ENCODE measurements at regions not wholly inside any gene's neighbourhood (a gene's known extent, or its start where the extent isn't known, plus 50 kb on each side); places are given as distances from the start of the nearest gene placed in this dataset.

DNA sequence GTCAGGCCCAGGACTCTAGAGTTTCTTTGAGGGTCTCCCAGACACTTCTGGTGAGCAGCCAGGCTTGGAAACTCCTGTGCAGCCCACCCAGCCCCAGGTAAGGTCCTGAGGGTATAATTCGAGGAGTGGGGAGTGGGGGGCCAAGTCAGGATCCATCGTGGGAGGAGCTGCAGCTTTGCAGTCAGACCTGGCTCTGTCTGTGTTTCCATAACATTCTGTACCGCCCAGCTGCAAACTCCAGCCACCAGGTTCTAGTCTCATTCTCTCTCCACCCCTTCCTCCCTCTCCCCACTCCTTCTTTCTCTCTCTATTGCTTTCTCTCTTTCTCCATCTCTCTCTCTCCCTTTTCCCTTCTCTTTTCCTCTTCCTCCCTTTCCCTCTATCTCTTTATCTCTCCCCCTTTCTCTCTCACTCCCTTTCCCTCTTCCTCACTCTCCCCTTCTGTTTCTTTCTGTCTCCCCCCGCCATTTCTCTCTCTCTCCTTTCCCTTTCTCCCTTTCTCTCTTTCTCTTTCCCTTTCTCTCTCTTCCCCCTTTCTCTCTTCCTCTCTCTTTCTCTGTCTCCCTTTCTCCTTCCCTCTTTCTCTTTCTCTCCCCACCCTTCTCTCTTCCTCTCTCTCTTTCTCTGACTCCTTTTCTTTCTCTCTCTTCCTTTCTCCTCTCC is 127.2 kb downstream of the MN1 start:
- no peak for TF ChIP-seq POLR2A (IDR thresholded peaks at IDR 0.05; ENCODE audit: low read depth, low read length)
- no peak for DNase-seq (ENCODE audit: insufficient read length, low spot score)
- no peak for FAIRE-seq

DNA sequence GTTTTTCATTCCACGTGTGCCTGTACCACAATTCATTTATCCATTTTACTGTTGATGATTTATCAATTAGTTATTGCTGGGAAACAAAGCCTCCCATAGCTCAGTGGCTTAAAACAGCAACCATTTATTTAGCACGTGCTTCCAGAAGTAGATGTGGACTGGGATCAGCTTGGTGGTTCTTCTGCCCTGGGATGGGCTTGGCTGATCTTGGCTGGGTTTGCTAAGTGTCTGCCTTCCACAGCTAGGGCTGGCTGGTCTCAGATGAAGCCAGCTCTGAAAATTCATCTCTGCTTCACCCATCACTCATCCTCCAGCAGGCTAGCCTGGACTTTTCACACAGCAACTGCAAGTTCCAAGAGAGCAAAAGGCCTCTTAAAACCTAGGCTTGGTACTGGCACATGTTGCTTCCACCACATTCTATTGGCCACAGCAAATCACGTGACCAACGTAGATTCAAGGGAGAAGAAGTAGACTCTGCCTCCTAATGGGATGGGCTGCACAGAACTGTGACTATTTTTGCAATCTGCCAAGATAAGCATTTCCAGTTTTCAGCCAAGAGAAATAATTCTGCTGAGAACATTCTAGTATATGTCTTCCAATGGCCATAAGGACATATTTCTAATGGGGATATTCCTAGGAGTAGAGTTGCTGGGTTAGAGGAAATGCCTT is 124.9 kb downstream of the MN1 start:
- TF ChIP-seq POLR2A (IDR thresholded peaks at IDR 0.05; ENCODE audit: low read depth, low read length) = no peak
- FAIRE-seq = no peak
- DNase-seq (ENCODE audit: insufficient read length, low spot score) = no peak

DNA sequence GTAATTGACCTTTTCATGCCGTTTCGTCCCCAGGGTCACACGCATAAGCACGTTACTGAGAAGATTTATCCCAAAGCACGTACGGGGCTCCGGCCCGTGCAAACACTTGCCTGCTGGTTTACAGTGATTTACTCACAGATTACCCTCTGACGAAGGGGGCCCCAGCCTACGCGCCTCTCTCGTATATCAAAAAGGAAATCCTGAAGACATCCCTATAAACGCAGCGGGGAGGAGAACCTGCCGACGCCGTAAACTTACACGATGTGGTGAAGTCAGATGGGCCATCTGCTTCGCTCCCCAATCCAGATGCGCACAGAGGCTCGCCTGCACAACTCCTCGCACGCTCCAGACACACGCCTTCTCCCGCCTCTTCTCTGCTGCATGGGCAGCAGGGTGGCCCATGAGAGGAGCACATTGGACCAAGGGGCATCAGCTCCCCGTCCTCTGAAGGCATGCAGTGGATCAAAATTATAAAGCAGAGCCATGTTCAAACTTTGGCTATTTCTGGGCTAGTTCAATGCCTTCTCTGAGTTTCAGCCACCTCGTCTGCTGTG is 123.6 kb downstream of the MN1 start:
- TF ChIP-seq POLR2A (IDR thresholded peaks at IDR 0.05; ENCODE audit: low read depth, low read length) = no peak
- FAIRE-seq (no peak), DNase-seq (ENCODE audit: insufficient read length, low spot score) (no peak)

DNA sequence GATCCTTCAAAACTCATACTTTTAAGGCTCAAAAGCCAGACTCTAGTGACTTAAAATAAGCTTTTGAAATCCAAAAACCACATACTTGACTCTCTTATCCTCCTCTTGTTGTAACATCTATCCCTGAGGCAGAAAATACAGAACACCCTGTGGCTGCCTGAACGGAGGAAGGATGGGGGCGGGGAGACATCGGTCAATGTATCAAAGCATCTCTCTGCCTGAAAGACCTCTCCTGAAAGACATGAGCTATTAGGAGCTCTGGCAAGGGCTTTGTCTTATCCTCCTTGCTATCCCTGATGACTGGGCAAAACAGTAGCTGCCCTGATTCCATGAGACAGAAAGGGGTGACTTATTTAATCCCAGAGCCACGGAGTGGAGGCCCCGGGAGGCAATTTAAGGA is 122.4 kb downstream of the MN1 start:
- no peak for TF ChIP-seq POLR2A (IDR thresholded peaks at IDR 0.05; ENCODE audit: low read depth, low read length)
- no peak for FAIRE-seq
- no peak for DNase-seq (ENCODE audit: insufficient read length, low spot score)

DNA sequence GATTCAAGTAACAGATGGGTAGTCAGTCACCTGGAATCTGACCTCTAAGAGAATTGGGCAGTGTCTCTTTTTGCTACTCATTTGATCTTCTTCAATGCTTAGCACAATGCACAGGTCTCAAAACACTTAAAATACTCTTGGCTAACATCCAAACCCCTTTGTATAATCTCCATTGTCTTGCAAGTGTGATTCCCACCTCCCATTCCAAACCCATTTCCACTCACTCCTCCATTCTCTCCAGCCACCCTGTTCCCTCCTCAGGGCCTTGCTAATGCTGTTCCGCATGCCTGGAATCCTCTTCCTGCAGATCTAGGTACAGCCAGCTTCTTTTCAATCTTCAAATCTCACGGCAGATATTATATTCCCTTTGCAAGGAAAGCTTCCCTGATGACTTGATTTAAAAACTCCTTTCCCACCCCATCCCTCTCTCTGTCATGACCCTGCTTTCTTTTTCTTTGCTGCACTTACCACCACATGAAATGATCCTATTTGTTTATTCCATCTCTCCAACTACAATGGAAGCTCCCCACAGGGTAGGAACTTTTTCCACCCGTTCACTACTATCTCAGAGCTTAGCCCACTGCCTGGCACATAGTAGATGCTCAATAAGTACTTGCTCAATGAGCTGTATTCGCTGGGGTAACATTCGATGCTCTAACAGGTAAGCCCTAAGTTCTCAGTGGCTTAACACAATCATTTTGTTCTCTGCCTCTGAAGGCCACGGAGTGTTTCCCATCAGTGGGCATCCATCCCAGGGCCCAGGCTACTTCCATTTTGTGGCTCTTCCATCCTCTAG is 121.7 kb downstream of the MN1 start:
- FAIRE-seq (no peak), DNase-seq (ENCODE audit: insufficient read length, low spot score) (no peak)
- TF ChIP-seq POLR2A (IDR thresholded peaks at IDR 0.05; ENCODE audit: low read depth, low read length) = no peak

DNA sequence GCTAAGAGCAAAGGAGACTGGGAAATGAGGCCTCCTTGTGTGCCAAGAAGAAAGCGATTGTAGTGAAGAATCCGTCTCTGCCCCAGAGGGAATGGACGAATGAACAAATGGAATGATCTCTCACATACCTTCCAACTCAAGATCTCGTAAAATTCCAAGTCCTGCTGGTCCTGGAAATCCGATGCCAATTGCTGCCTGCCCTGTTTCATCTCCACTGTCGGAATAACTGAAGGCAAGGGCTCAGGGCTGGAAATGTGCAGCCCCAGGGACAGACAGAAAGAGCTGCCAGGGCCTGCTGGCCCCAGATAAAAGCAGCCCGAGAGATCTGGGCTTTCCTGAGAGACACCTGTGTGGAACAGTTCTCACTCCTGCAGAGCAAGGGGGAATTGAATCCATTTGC is 120.9 kb downstream of the MN1 start:
- DNase-seq (ENCODE audit: insufficient read length, low spot score) (no peak), FAIRE-seq (no peak)
- TF ChIP-seq POLR2A (IDR thresholded peaks at IDR 0.05; ENCODE audit: low read depth, low read length) = no peak

DNA sequence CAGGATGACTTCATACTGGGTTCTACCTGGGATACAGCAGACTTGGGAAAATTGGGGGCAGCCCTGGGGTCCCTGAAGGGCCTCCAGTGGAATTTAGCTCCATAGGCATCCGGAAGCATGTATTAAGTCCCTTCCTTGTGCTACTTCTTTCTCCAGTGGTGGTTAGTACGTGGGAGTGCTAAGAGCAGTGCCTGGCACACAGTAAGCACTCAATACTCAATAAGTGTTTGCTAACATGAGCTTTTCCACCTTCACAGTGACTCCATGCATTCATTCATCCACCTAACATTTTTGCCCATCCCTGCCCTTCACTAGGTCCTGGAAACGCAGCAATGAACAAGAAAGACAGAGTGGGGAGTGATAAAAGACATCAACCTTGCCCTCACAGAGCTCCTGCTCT is 120.5 kb downstream of the MN1 start:
- TF ChIP-seq POLR2A (IDR thresholded peaks at IDR 0.05; ENCODE audit: low read depth, low read length) = no peak
- no peak for FAIRE-seq
- DNase-seq (ENCODE audit: insufficient read length, low spot score) = no peak

DNA sequence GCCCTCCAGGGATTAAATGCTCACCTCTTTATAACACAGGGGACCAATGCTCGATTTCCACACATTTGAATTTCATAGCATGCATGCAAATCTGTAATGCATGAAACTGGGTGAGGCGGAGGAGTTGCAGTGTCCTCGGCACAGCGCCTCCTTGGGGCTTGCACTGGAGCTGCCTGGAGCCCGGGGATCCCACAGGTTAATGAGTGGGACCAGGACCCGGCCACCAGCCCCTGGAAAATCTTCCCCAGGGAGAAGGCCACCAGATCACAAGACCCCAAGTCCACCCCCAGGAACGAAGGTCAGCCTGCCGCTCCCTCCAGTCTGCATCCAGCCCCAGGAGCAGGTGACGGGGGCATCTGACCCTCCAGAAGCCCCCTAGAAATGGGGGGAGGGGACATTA is 119.1 kb downstream of the MN1 start:
- FAIRE-seq (no peak), DNase-seq (ENCODE audit: insufficient read length, low spot score) (no peak)

DNA sequence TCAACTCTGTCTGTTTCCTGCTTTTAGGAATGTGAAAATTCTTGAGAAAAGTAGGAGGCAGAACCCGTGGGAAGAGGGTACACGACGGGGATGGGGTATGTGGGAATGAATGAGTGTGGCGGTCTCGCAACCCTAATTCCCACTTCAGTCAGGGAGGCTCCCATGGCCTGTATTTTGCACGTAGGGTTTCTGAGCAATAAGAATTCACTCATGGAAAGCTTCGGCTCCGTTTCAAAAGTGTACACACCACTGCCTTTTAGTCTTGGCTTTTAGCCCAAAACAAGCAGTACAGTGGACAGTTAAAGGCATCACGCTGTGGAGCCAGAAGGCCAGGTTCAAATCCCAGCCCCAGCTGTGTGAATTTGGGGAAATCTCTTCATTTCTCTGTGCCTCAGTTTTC is 116.7 kb downstream of the MN1 start:
- FAIRE-seq = no peak
- no peak for TF ChIP-seq POLR2A (IDR thresholded peaks at IDR 0.05; ENCODE audit: low read depth, low read length)
- DNase-seq (ENCODE audit: insufficient read length, low spot score) = no peak

More for the DNA sequence above, 119.1 kb downstream of the MN1 start:
- no peak for TF ChIP-seq POLR2A (IDR thresholded peaks at IDR 0.05; ENCODE audit: low read depth, low read length)

DNA sequence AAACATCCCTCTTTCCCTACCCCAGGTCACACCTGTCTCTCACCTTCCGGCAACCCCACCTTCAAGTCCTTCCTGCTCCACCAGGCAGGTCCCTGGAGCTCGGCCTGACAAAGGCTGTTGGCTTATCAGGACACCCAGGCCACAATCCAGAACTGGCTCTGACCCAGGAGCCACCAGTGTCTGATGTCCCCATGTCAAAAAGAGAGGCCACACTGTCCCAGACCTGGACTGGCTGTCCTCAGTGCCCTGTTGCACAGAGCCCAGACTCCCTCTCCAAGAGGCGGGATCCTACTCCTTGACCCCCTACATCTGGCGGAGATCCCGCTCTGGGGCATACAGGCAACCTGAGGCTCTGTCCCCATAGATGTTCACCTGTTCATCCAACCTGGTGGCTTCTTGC is 116.0 kb downstream of the MN1 start:
- FAIRE-seq = no peak

DNA sequence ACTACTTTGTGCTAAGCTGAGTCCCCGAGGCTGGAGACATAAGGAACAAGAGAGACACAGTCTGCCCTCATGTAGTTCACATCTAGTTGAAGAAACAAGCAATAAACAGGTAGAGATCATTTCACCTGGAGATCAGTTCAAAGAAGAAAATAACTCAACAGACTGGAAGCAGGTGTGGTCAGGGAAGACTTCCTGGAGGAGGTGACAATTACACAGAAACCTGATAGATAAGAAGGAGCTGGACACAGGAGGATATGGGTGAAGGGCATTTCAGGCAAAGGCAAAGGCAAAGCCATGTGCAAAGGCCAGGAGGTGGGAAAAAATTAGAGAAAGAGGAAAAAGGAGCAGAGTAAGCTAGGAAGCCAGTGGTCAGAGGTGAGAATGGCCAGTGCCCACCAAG is 115.6 kb downstream of the MN1 start:
- FAIRE-seq (no peak), DNase-seq (ENCODE audit: insufficient read length, low spot score) (no peak)
- no peak for TF ChIP-seq POLR2A (IDR thresholded peaks at IDR 0.05; ENCODE audit: low read depth, low read length)

More for the DNA sequence above, 116.0 kb downstream of the MN1 start:
- TF ChIP-seq POLR2A (IDR thresholded peaks at IDR 0.05; ENCODE audit: low read depth, low read length) = no peak
- no peak for DNase-seq (ENCODE audit: insufficient read length, low spot score)

DNA sequence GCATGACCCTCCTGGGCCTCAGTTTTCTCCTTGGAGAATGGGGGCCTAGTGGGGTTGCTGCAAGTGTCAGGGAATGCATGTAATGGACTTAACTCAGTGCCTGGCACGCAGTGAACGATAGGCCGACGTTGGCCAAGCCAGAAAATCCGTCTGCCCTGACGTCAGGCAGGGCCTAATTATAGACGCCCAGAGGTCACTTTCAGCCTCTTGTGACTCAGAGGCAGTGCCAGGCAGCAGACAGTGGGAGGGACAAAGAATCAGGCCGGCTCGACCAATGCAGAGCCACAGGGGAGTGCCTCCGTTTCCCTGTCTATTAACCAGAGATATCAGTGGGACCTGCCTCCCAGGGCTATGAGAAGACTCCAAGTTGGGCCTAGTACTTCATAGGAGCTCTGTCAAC is 115.0 kb downstream of the MN1 start:
- FAIRE-seq (no peak), DNase-seq (ENCODE audit: insufficient read length, low spot score) (peak; percentile 68)
- TF ChIP-seq POLR2A (IDR thresholded peaks at IDR 0.05; ENCODE audit: low read depth, low read length) = no peak

DNA sequence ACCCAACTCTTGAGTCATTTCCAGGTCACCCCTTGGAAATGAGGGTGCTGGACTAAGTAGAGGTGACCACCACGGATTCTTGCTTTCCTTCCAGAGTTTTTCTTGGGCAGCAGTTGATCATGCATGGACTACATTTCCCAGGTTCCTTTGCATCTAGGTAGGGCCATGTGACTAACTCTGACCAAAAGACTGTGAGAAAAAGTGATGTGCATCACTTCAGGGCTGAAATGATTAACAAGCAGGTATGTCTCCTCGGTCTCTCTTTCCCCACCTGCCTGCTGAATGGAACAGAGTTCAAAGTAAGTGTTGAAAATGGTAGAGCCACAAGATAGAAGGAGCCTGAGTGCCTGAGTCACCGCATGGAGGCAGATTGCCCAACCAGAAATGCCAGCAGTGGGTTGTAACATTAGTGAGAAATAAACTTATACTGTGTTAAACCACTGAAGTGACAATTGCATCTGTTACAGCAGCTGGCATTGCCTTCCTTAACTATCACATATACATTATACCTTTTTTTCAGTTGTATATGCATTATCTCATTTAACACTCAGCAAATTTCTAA is 113.5 kb downstream of the MN1 start:
- FAIRE-seq (no peak), DNase-seq (ENCODE audit: insufficient read length, low spot score) (no peak)
- no peak for TF ChIP-seq POLR2A (IDR thresholded peaks at IDR 0.05; ENCODE audit: low read depth, low read length)

DNA sequence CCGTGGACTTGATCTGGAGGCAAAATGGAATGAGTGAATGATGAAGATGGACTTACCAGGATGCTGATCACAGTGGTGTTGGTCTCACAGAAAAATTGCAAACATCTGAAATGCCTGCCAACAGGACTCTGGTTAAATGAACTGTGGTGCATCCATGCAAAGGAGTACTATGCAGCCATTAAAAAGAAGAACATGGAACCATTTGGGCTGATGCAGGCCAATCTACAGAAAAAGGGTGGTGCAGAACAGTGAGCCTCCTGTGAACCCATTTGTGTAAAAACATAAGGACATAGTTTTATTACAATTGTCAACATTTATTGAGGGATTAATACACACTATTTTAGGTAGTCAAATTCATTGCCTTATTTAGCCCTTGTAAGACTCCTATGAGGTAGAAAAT is 111.9 kb downstream of the MN1 start:
- DNase-seq (ENCODE audit: insufficient read length, low spot score) (no peak), FAIRE-seq (no peak)

More for the DNA sequence above, 111.9 kb downstream of the MN1 start:
- TF ChIP-seq POLR2A (IDR thresholded peaks at IDR 0.05; ENCODE audit: low read depth, low read length) = no peak
